GM19467 (cell line): ENCODE measurements at regions not wholly inside any gene's neighbourhood (a gene's known extent, or its start where the extent isn't known, plus 50 kb on each side); places are given as distances from the start of the nearest gene placed in this dataset.

ENCODE experiments used
- ATAC-seq: cut with Tn5 transposase; IDR thresholded peaks from one replicate; pipeline ENCODE4 v1.9.1; 2021; ENCODE audit warnings: mild to moderate bottlenecking, moderate library complexity; ENCODE audit not compliant: unreplicated experiment

DNA sequence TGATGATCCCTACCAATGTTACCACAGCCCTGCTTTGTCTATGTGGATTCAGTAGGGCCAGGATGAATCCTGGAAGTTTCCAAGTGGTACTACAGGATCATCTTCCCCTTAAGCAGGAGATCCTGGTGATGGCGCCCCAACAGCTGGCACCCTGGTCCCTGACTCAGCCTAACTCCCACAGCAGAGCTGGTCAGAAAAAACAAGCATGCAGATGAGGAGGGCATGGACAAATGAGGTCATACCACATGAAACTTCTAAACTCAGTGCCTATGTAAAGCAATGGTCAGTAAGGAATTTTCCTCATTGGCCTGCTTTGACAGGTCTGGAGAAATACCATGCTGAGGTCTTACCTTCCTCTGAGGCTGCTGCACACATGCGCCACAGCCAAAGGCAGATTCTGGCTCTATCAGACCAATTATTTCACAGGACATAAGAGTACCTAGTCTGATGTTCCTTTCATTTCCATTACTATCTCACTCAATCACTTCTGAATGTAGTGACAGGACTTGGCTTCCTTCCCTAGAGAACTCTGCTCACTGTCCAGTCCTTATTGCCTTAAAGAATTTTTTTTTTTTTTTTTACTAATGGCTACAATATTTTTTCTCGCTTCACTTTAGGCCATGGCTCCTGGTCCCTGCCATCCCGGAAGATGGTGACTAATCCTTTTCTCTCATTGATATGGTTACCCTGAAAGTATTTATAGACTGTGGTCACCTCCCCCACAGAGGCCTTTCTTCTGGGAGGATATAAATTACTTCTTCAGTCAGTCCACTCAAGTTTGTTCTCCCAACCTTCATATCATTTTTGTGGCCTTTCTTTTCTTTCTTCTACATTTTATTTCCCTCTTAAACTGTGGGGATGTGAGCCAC is 525.2 kb upstream of the PSMD7 start:
- ATAC-seq = no peak

DNA sequence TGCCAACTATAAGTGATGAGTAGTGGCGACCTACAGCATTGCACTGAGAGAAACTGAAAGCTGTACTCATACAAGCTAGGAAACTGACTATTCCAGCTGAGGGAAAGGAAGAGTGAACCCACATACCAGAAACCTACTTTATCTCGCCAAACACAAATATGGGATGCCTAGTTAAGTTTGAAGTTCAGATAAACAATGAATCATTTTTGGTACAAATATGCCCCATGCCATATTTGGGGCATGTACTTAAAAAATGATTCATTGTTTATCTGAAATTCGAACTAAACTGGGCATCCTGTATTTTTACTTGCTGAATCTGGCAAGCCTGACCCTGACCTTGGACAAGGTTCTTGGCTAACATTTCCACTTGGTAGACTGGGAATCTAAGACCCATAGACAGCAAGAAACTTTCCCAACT is 527.8 kb upstream of the PSMD7 start:
- no peak for ATAC-seq

DNA sequence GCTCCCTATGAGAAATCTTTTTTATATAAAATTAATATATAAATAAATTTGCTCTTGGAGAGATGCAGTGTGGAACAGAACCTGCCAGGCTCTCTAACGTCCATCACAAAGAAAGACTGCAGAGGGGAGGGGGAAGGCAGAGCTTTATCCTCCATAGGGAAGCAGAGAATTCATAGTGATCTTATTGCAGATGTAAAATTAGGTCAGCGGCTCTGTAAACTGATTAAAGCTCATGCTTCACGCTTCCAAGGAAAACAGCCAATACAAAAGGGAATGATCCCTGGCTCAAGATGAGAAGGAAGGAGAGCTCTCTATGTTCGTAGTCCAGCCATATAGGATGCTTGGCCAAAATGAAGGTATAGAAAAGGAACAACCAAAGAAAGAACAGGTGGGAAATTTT is 532.3 kb upstream of the PSMD7 start:
- ATAC-seq = no peak

DNA sequence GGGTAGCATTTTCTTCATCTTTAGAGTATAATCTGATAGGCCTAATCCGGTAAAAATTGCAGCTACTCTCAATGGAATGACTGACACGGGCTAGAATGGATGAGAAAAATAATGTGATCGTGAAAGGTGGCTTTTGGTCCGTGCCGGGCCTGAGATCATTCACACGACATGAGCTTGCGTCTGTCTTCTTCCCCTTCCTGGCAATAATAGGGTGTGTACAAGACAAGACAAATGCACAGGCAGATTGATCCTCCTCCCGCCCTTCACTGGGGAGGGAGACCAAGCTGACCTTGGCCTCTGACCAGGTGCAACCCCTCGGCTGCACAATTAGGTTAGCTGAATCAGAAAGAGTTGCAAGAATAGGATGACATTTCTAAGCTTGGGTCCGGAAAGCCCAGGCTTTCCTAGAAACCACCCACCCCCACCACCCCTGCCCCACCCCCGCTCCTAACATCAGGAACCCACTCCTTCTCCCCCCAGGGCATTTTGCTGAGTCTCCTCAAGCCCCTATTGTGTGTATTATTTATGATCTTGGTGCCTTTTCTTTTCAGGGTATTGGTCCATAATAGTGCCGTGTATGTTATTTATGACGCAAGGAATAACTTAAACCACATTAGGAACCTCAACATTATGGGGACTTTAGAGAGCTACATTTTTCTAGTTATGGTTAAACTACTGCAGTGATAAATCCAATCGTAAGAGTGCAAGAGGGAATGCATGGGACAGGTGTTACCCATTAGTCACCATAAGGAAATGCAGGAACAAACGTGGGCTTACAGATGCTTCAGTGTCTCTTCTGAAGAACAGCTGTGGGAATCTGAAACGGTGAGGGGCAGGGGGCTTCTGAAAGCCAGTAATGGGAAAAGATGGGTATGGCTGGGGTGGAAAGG is 540.1 kb upstream of the PSMD7 start:
- no peak for ATAC-seq

DNA sequence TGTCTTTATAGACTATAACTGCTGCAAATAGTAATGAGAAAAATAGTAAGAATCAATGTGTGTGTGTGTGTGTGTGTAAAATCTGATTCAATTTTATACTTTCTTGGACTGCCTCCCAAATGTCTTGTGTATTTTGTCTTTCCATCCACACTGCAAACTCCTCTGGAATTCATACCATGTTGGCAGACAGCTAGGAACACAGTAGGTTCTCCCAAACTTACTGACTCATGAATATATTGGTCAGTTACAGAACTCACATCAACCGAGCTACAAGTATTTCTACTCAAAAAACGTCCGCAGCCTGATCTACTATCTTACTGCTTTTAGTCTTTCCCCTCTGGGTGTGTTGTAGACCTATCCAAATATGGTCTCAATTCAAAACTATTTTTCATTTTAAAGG is 542.7 kb upstream of the PSMD7 start:
- ATAC-seq = no peak

DNA sequence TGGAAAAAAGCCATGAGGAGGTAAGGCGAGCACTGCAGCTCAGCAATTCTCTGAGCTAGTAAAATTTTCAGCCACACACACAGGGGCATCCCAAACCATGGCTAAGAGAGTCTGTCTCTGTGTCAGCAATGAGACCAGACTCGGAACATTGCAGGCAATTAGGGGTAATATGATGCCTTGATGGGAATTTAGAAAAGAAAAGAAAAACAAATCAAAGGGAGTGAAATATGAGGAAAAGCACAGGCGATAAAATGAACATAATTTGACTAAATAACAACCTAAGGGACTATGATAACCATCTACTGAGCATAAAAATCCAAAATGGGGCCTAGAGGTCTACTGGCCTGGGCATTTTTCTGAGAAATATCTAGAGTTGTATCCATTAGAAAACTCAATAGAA is 546.0 kb upstream of the PSMD7 start:
- ATAC-seq = no peak

DNA sequence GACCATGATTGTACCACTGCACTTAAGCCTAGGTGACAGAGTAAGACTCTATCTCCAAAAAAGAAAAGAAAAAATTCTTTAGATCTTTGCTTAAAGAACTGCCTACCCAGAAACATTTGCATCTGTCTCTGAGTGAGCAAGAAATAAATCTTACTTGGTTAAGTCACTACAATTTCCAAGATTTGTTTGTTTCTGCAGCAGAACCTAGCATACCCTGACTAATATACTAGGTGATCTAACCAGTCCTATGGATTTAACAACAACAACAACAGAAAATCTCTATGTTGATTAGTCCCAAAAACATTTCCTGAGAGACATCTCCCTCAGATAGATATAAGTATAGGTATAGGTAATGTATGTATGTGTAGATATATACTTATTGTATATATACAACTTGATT is 549.3 kb upstream of the PSMD7 start:
- ATAC-seq = no peak

DNA sequence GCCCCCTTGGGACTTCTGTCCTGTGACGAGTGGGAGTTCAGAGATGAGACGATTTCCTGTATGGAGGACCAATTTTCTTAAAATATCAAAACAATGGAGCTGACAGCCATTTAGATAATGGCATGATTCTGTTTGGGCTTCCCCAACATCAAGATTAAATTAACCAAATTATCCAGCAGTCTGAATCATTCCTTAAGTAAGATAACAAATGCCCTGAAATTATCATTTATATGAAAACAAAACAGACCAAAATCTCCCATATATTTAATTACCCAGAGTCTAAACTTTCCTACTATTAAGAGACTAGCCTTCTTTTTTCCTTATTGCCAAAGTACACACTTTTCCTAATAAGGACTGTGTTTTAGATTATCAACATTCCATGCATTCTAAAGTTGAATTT is 550.1 kb upstream of the PSMD7 start:
- ATAC-seq = no peak

DNA sequence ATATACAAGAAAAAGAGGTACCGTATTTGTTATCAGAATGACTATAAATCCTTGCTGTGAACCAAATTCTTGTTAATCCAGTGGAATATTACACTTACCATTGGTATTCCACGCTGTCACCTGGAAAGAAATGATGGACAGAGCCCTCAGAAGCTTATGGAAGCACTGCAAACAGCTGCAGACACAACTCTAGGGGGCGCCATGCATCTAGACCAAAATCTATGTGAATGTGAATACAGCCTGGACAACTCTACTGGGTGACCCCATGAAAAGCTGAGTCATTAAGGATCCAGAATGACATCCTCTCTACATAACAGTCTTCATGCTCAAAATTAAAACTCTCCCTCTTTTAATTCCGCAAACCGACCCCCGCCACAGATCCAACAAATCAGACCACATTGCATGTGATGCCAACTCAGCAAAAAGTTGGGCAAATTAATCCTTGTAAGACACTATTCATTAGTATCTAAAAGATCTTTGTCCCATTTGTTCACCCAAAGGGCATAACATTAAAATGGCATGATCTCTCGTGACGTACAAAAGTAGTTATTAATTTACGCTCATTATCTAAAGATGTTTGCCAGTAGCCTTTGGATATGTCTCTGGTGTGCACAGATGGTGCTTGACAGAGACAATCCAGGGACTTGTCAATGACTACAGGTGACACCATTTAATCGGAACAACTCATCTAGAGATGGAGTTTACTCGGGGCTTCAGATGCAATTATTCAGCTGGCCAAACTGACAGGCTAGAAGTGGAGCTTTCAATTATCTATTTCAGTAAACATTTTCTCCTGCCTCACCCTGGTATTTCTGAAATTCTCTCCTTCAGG is 552.7 kb upstream of the PSMD7 start:
- ATAC-seq = no peak

DNA sequence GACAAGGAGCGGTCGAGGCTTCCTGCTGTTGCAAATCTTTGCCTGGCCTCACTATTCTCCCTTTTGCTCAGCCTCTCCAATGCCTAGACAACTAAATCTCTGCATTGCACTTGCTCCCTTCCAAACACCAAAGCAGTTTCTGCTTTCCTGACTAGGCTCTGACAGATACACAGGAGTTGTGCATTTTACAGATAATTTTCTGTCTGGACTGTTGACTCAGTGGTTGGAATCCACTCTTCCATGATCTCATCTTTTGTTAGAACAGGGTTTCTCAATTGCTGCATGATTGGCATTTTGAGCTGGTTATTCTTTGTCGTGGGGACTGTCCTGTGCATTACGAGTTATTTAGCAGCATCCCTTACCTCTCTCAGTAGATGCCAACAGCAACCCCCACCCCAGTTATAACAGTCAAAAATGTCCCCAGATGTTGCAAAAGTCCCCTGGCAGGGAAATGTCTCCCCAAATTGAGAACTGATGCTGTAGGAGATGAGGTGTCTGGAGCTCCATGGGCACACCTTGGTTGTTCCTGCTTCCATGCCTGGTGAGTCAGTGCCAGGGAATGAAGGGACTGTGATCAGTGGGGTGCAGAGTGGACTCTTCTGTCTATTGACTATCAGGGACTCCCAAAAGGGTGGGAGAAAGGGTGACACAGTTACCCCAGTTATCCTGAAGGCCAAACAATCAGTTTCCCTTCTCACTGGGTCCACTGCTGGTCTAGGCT is 557.4 kb upstream of the PSMD7 start:
- no peak for ATAC-seq

DNA sequence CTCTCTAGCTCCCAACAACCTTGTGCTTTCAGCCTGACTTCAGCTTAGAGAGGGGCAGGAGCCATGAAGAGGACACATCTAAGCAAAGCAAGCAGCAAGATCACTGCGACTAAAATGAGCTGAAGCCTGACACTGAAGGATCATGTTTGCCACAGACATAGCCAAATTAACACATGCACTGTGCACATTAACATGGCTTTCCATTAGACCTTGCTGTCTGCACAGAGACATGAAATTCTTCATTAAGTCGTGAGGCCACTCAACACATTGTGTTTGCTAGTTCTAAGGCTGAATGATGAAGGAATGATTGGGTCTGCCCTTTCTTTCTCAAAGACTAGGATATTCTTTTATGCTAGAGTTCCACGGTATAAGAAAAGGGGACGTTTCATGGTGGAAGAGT is 558.3 kb upstream of the PSMD7 start:
- no peak for ATAC-seq

DNA sequence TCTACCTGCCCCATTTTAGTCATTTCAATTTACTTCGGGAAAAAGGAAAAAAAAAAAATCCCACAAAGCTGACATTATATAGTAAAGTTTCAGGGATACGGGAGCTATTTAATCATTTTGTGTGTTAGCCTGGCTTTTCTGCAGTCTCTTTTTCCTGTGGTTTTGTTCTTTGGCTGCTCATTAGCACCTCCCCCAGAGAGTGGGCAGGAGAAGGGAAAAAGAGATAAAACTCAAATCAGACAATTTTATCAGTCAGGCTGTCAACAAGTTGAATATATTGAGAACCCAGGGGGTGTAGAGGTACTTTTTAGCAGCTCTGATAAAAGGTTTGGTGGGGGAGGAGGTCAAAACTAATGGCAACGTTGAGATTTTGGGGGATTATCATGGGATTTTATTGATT is 559.0 kb upstream of the PSMD7 start:
- no peak for ATAC-seq

DNA sequence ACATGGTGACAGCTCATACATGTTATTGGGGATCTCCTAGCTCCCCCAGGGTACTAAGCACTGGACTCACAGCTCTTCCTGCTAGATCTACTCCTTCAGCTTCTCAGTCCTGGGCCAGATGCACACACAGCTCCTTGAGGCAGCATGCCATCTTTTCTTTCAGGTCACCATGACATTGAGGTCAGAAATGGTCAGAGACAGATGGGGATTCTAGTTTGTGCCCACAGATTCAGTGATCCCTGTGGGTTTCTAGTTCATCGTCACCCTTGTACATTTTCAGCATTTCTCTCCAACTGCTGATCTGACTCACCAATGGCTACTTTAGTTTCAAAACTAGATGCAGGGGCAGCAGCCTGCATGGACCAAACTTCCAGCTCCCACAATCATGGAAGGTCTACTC is 560.7 kb upstream of the PSMD7 start:
- no peak for ATAC-seq

DNA sequence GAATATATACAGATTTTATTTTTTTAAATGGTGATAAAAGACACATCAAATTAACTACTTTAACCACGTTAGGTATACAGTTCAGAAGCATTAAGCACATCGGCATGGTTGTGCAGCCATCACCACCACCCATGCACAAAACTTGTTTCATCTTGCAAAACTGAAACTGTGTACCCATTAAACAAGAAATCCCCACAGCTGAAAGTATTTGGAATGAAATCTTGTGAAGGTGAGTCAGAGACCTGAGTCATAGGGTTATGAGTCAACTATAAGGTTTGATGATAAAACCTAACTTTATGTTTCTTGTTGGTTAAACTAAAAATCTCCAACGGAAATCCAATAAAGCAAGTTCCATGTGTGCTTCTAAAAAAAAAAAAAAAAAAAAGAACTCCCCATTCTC is 561.6 kb upstream of the PSMD7 start:
- ATAC-seq = no peak

DNA sequence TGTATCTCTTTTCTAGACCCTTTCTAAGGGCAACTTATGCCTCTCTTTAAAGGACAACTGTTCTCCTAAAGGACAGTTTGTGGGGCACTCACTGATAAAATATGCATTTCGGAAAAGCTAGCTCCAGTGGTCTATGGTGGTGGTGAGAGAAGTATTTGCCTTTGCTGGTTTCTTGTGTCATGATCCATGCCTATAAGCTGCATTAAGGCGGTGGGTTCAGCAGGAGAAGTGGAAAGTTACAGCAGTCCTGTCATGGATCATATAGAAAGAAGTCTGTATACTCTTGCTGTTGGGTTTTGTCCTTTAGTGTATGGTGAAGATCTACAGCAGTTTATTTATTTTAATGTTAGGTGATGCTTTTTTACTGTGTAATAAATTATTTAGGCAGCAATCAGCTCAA is 563.9 kb upstream of the PSMD7 start:
- no peak for ATAC-seq

DNA sequence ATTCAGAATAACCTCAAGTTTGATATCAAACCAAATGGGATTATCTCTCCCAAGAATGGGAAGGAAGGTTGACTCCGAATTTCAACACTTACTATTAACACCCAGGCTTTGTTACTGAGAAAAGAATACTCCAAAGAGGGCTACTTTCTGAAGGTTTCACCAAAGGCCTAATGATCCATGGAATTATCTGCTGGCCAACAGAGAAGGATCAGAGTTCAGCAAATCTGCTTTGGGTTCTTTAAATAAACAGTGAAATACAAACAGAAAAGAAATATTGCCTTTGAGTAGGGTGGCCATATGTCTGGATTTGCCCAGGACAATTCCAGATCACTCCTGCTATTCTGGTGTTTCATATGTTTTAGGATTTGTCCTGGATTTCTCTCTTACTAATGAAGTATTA is 564.5 kb upstream of the PSMD7 start:
- no peak for ATAC-seq

DNA sequence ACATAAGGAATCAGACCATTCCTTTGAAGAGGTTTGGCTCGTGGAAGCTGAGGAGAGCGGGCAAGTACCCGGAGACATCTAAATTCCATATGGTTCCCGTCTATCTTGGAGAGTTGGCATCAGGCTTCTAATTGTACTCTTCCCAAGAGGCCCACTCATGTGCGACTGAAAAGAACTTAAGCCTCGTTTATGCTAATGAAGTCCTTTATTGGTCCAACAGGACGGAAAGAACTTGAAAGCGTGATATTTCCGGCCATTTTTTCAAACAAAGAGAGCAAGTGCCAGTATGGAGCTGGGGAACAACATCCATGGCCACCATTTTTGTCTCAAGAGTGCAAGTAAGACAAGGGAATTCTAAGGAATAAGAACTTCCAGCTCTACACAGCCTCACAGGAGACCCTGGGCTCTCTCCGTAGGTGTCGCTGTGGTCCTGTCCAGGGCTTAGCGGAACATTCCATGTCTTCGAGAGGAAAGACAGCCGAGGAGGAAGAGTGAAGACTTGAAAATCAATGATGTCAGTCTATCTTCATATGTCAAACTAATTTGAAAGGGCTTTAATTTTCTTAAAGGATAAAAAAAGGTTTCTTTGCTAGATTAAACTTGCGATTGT is 566.0 kb upstream of the PSMD7 start:
- no peak for ATAC-seq

DNA sequence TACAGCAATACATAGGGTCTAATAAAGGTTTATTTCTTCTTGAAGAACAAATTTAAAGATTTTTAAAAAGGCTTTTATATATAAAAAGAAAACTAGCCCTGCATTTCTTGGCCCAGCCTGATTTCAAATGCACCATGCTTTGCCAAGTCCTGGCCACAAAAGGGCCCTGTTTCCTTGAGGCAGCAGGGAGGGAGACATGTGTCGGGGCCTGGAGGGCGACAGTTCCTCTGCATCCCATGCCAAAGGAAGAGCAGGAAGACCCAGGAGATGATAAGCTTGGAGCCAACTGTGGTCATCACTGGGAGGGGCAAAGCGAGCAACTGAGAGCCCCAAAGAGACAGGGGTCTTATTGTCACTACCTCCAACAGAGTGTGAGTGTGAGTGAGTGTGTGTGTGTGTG is 571.5 kb upstream of the PSMD7 start:
- no peak for ATAC-seq

DNA sequence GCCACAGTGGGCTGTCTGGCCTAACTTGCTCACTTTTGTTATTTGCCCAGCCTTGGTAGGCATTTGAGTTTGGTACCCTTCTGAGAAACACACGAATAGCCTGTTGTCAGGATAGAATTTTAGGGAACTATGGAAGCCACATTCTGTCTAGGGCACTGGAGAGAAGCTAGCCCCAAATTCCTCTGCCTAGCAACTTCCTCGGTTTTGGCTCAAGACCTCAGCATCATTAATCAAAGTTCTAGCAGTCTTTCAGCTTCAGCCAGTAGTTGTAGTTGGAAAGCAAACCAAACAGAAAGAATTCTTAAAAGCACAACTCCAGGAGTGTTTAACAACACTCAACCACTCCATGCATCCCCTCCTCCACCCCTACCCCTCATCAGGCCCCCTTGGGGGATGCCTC is 572.1 kb upstream of the PSMD7 start:
- no peak for ATAC-seq

DNA sequence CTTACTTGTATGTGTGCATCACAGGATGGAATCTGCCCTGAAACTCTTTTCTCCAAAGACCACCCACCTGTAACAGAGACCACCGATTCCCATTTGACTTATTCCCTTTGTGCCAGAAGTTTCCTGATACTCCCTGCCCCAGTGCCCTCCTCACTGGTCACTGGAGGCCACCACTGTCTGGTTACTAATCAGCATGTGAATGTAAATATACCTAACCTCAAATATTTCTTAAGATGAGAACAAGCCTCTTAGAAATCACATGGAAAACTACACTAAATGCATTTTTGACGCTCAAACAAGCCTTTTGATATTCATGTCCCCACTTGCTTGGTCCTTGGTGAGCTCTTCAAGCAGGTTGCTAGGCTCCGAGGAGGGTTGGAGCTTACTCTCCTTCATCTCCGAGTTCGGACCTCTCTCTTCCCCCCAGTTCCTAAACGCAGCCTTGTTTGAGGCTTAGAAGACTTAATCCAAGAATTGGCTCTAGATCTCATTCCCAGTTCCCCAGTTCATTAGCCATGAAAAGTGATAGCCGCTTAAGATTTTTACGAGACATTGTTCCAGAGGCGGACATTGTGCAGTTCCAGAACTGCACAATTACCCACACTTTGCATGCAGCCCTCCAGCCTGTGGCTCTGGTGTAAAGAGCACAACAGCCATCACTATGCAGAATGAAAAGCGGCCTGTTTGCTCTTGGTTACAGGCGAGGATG is 579.2 kb upstream of the PSMD7 start:
- ATAC-seq = no peak
